ENCODE measurements at regions not wholly inside any gene's neighbourhood (a gene's known extent, or its start where the extent isn't known, plus 50 kb on each side); places are given as distances from the start of the nearest gene placed in this dataset.

DNA sequence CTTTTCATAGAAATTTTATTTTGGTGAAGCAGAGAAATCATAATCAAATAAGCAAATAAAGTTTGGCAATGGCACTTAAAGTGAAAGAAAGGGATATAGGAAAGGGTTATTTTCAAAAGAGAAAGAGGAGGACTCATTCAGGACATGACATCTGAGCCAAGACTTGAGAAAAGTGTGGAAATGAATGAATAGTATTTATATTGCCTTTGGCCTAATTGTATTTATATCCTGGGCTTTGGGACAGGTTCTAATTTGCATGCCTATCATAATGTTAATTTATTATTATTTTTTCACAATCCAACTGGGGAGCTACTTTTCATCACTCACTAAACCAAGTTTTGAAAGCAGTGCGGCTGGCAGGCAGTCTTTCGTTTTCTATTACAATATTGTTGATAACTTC is 376.8 kb downstream of the HGF start:
- no peaks in the 10 kb centered on the region for H3K27me3 Mint-ChIP-seq (ENCODE audit: low read depth)
- no peak for TF ChIP-seq ZNF416 (CRISPR knock-in tag; IDR thresholded peaks at IDR 0.05)
- TF ChIP-seq SP1 (CRISPR knock-in tag; conservative IDR thresholded peaks at IDR 0.05), result no peak
- TF ChIP-seq ZNF671 (CRISPR knock-in tag; IDR thresholded peaks at IDR 0.05), result no peak
- TF ChIP-seq, protein P1, sequence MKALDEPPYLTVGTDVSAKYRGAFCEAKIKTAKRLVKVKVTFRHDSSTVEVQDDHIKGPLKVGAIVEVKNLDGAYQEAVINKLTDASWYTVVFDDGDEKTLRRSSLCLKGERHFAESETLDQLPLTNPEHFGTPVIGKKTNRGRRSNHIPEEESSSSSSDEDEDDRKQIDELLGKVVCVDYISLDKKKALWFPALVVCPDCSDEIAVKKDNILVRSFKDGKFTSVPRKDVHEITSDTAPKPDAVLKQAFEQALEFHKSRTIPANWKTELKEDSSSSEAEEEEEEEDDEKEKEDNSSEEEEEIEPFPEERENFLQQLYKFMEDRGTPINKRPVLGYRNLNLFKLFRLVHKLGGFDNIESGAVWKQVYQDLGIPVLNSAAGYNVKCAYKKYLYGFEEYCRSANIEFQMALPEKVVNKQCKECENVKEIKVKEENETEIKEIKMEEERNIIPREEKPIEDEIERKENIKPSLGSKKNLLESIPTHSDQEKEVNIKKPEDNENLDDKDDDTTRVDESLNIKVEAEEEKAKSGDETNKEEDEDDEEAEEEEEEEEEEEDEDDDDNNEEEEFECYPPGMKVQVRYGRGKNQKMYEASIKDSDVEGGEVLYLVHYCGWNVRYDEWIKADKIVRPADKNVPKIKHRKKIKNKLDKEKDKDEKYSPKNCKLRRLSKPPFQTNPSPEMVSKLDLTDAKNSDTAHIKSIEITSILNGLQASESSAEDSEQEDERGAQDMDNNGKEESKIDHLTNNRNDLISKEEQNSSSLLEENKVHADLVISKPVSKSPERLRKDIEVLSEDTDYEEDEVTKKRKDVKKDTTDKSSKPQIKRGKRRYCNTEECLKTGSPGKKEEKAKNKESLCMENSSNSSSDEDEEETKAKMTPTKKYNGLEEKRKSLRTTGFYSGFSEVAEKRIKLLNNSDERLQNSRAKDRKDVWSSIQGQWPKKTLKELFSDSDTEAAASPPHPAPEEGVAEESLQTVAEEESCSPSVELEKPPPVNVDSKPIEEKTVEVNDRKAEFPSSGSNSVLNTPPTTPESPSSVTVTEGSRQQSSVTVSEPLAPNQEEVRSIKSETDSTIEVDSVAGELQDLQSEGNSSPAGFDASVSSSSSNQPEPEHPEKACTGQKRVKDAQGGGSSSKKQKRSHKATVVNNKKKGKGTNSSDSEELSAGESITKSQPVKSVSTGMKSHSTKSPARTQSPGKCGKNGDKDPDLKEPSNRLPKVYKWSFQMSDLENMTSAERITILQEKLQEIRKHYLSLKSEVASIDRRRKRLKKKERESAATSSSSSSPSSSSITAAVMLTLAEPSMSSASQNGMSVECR (CRISPR knock-in tag; IDR thresholded peaks at IDR 0.05; ENCODE audit: borderline replicate concordance), result no peak
- TF ChIP-seq JUN (CRISPR knock-in tag; IDR thresholded peaks at IDR 0.05), result no peak
- TF ChIP-seq GABPB1 (CRISPR knock-in tag; IDR thresholded peaks at IDR 0.05), result no peak
- no peak for TF ChIP-seq TEAD1 (CRISPR knock-in tag; IDR thresholded peaks at IDR 0.05)
- no peak overlapping the region; the same call in 1 of the 2 replicates for H3K27ac Mint-ChIP-seq
- no peaks in the 10 kb centered on the region for H3K9me3 Mint-ChIP-seq
- DNase-seq (ENCODE audit: low spot score) (no peak), ATAC-seq (no peak)
- ChIA-PET CTCF (no interaction called here), POLR2A (no interaction called here)
- no peak overlapping the region for H3K4me3 Mint-ChIP-seq
- no peaks in the 10 kb centered on the region for H3K36me3 Mint-ChIP-seq
- peaks cover 16% of the 10 kb centered on the region for H3K4me1 Mint-ChIP-seq

DNA sequence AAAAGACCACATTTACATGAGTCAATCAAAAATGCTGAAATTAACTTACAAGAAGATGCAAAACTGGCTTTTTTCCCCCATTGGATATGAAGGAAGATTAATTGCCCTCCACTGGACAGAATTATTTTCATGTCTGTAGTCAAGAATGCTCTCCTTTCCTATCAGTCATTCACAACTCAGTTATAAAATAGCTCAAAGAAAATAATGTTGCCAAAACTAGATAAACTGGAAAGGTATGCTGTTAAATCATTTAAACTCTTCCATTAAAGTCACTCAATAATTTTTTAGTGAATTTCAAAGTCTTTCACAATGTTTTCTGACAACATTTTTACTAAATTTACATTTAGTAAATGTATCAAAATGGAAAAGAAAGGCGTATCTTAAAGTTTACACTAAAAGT is 384.5 kb downstream of the HGF start:
- peaks cover 6% of the 10 kb centered on the region for H3K4me1 Mint-ChIP-seq
- H3K4me3 Mint-ChIP-seq, result no peak overlapping the region
- POLR2A ChIA-PET, result no interaction called here
- no peak overlapping the region for H3K27ac Mint-ChIP-seq
- H3K27me3 Mint-ChIP-seq (ENCODE audit: low read depth), result no peaks in the 10 kb centered on the region
- ATAC-seq (no peak), DNase-seq (ENCODE audit: low spot score) (no peak)
- TF ChIP-seq MXD4 (CRISPR knock-in tag; IDR thresholded peaks at IDR 0.05; ENCODE audit: borderline replicate concordance), result no peak
- TF ChIP-seq, protein P2, sequence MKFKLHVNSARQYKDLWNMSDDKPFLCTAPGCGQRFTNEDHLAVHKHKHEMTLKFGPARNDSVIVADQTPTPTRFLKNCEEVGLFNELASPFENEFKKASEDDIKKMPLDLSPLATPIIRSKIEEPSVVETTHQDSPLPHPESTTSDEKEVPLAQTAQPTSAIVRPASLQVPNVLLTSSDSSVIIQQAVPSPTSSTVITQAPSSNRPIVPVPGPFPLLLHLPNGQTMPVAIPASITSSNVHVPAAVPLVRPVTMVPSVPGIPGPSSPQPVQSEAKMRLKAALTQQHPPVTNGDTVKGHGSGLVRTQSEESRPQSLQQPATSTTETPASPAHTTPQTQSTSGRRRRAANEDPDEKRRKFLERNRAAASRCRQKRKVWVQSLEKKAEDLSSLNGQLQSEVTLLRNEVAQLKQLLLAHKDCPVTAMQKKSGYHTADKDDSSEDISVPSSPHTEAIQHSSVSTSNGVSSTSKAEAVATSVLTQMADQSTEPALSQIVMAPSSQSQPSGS (CRISPR knock-in tag; IDR thresholded peaks at IDR 0.05; ENCODE audit: borderline replicate concordance, low read depth), result no peak
- no peaks in the 10 kb centered on the region for H3K36me3 Mint-ChIP-seq
- CTCF ChIA-PET, result no interaction called here
- no peaks in the 10 kb centered on the region for H3K9me3 Mint-ChIP-seq

DNA sequence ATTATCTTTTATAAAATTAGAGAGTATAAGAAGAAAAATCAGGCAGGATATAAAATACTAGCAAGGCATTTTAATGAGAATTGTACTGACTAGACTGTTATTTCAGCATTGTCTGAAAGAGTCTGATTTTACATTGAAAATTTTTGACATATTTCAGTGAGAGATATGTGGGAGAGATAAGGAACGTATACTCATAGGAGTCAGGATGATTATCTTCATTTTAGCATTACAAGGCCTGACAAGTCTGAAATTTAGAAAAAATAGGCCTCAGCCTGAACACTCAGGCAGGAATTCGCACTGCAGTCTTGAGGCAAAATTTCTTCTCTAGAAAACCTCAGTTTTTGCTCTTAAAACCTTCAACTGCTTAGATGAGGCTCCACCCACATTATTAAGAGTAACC is 386.0 kb downstream of the HGF start:
- peaks cover 6% of the 10 kb centered on the region for H3K4me1 Mint-ChIP-seq
- no peak overlapping the region for H3K4me3 Mint-ChIP-seq
- no peak overlapping the region for H3K27ac Mint-ChIP-seq
- H3K27me3 Mint-ChIP-seq (ENCODE audit: low read depth), result no peaks in the 10 kb centered on the region
- H3K9me3 Mint-ChIP-seq, result no peaks in the 10 kb centered on the region
- no peaks in the 10 kb centered on the region for H3K36me3 Mint-ChIP-seq
- DNase-seq (ENCODE audit: low spot score), result no peak
- CTCF ChIA-PET, result no interaction called here
- POLR2A ChIA-PET, result no interaction called here
- ATAC-seq, result no peak
- TF ChIP-seq MYBL2 (CRISPR knock-in tag; IDR thresholded peaks at IDR 0.05) (no peak), GTF2I (CRISPR knock-in tag; conservative IDR thresholded peaks at IDR 0.05) (no peak), RELA (CRISPR knock-in tag; IDR thresholded peaks at IDR 0.05; ENCODE audit: borderline replicate concordance) (no peak), ZNF416 (CRISPR knock-in tag; IDR thresholded peaks at IDR 0.05) (no peak), SMAD3 (CRISPR knock-in tag; IDR thresholded peaks at IDR 0.05; ENCODE audit: borderline replicate concordance) (no peak), GABPB1 (CRISPR knock-in tag; IDR thresholded peaks at IDR 0.05) (no peak), NFE2L1 (CRISPR knock-in tag; IDR thresholded peaks at IDR 0.05) (no peak)
- TF ChIP-seq, protein P3, sequence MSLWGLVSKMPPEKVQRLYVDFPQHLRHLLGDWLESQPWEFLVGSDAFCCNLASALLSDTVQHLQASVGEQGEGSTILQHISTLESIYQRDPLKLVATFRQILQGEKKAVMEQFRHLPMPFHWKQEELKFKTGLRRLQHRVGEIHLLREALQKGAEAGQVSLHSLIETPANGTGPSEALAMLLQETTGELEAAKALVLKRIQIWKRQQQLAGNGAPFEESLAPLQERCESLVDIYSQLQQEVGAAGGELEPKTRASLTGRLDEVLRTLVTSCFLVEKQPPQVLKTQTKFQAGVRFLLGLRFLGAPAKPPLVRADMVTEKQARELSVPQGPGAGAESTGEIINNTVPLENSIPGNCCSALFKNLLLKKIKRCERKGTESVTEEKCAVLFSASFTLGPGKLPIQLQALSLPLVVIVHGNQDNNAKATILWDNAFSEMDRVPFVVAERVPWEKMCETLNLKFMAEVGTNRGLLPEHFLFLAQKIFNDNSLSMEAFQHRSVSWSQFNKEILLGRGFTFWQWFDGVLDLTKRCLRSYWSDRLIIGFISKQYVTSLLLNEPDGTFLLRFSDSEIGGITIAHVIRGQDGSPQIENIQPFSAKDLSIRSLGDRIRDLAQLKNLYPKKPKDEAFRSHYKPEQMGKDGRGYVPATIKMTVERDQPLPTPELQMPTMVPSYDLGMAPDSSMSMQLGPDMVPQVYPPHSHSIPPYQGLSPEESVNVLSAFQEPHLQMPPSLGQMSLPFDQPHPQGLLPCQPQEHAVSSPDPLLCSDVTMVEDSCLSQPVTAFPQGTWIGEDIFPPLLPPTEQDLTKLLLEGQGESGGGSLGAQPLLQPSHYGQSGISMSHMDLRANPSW (CRISPR knock-in tag; conservative IDR thresholded peaks at IDR 0.05; ENCODE audit: low read depth), result no peak
- TF ChIP-seq, protein P4, sequence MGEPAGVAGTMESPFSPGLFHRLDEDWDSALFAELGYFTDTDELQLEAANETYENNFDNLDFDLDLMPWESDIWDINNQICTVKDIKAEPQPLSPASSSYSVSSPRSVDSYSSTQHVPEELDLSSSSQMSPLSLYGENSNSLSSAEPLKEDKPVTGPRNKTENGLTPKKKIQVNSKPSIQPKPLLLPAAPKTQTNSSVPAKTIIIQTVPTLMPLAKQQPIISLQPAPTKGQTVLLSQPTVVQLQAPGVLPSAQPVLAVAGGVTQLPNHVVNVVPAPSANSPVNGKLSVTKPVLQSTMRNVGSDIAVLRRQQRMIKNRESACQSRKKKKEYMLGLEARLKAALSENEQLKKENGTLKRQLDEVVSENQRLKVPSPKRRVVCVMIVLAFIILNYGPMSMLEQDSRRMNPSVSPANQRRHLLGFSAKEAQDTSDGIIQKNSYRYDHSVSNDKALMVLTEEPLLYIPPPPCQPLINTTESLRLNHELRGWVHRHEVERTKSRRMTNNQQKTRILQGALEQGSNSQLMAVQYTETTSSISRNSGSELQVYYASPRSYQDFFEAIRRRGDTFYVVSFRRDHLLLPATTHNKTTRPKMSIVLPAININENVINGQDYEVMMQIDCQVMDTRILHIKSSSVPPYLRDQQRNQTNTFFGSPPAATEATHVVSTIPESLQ (CRISPR knock-in tag; IDR thresholded peaks at IDR 0.05), result no peak
- TF ChIP-seq, protein P5, sequence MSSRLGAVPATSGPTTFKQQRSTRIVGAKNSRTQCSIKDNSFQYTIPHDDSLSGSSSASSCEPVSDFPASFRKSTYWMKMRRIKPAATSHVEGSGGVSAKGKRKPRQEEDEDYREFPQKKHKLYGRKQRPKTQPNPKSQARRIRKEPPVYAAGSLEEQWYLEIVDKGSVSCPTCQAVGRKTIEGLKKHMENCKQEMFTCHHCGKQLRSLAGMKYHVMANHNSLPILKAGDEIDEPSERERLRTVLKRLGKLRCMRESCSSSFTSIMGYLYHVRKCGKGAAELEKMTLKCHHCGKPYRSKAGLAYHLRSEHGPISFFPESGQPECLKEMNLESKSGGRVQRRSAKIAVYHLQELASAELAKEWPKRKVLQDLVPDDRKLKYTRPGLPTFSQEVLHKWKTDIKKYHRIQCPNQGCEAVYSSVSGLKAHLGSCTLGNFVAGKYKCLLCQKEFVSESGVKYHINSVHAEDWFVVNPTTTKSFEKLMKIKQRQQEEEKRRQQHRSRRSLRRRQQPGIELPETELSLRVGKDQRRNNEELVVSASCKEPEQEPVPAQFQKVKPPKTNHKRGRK (CRISPR knock-in tag; IDR thresholded peaks at IDR 0.05; ENCODE audit: borderline replicate concordance), result no peak
- TF ChIP-seq, protein P6, sequence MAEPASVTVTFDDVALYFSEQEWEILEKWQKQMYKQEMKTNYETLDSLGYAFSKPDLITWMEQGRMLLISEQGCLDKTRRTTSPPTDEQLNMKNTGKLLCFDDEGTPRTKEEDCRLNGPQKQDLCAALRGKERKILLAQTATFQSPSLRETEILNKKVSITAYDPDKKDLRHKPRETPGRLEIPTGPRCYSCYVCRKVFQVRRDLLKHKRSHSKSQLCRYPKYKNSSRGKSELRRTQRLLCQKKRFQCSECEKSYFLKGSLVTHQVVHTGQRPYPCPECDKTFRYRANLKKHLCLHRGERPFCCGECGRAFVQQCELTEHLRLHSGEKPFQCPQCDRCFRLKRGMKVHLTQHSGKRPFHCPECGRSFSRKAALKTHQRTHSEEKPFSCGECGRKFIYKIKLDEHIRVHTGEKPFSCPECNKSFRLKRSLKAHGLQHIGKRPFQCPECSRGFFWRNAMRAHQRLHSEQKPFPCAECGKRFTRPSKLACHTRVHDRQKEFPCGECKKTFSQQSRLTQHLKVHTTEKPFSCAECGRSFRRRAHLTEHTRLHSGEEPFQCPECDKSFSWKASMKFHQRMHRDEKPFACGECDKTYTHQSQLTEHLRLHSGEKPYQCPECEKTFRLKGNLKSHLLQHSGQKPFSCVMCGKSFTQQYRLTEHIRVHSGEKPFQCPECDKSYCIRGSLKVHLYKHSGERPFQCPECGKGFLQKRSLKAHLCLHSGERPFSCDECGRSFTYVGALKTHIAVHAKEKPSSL (CRISPR knock-in tag; conservative IDR thresholded peaks at IDR 0.05), result no peak
